Loucy (cell line): ENCODE measurements at regions not wholly inside any gene's neighbourhood (a gene's known extent, or its start where the extent isn't known, plus 50 kb on each side); places are given as distances from the start of the nearest gene placed in this dataset.

Experiments used
- H2AFZ ChIP-seq: fragments of 200-600 bp; sonication (generic); 2 replicates; pipeline ENCODE4 v1.6.0; 2016; ENCODE audit warnings: antibody characterized with exemption, mild to moderate bottlenecking, low read length, moderate library complexity
- H3F3A ChIP-seq: fragments of 200-600 bp; 2 replicates; pipeline ENCODE4 v1.6.0; 2016; ENCODE audit warnings: antibody characterized with exemption, low read depth, mild to moderate bottlenecking
- H3K27me3 ChIP-seq: fragments of 200-600 bp; sonication (generic); 2 replicates; pipeline ENCODE4 v1.6.1; 2014; ENCODE audit warnings: low read length, mild to moderate bottlenecking; ENCODE audit not compliant: insufficient read depth, poor library complexity, severe bottlenecking
- H3K36me3 ChIP-seq: fragments of 200-600 bp; sonication (generic); 2 replicates; pipeline ENCODE4 v1.6.1; 2016; ENCODE audit warnings: low read length; ENCODE audit not compliant: insufficient read depth
- H3K4me1 ChIP-seq: fragments of 200-600 bp; sonication (generic); 2 replicates; pipeline ENCODE4 v1.5.1; 2014; ENCODE audit warnings: low read length, mild to moderate bottlenecking; ENCODE audit not compliant: insufficient read depth, poor library complexity, severe bottlenecking
- H3K4me2 ChIP-seq: fragments of 200-600 bp; sonication (generic); 2 replicates; pipeline ENCODE4 v1.6.0; 2014; ENCODE audit warnings: antibody characterized with exemption, low read length, low read depth, mild to moderate bottlenecking; ENCODE audit not compliant: poor library complexity, severe bottlenecking
- H3K4me3 ChIP-seq: fragments of 200-600 bp; sonication (generic); 2 replicates; pipeline ENCODE4 v1.5.1; 2014; ENCODE audit warnings: low read length, mild to moderate bottlenecking, mixed read lengths; ENCODE audit not compliant: poor library complexity, severe bottlenecking
- H3K79me2 ChIP-seq: fragments of 200-600 bp; sonication (generic); 2 replicates; pipeline ENCODE4 v1.6.1; 2014; ENCODE audit warnings: low read length; ENCODE audit not compliant: insufficient read depth
- H3K9ac ChIP-seq: fragments of 200-600 bp; sonication (generic); 2 replicates; pipeline ENCODE4 v1.6.0; 2014; ENCODE audit warnings: mild to moderate bottlenecking, low read depth, low read length, moderate library complexity; ENCODE audit not compliant: poor library complexity, severe bottlenecking
- H3K9me2 ChIP-seq: fragments of 200-600 bp; sonication (generic); replicated peaks from 2 replicates; pipeline ENCODE4 v1.6.1; 2016; ENCODE audit warnings: low read depth, low read length, mixed read lengths
- H3K9me3 ChIP-seq: fragments of 200-600 bp; sonication (generic); 2 replicates; pipeline ENCODE4 v1.6.1; 2014; ENCODE audit warnings: mild to moderate bottlenecking, antibody characterized with exemption, low read length, low read depth; ENCODE audit not compliant: insufficient read depth
- H4K20me1 ChIP-seq: fragments of 200-600 bp; sonication (generic); 2 replicates; pipeline ENCODE4 v1.6.0; 2014; ENCODE audit warnings: antibody characterized with exemption, low read length, mild to moderate bottlenecking; ENCODE audit not compliant: insufficient read depth, poor library complexity, severe bottlenecking
- EZH2phosphoT487 ChIP-seq: fragments of 200-600 bp; IDR thresholded peaks from 2 replicates; pipeline ENCODE4 v1.6.1; 2018; ENCODE audit warnings: antibody characterized with exemption, mild to moderate bottlenecking, moderate library complexity, borderline replicate concordance
- TF ChIP-seq, protein P1 (sequence below): fragments of 200-600 bp; sonication (generic); conservative IDR thresholded peaks from 2 replicates; pipeline ENCODE4 v1.5.1; 2014; ENCODE audit warnings: mild to moderate bottlenecking, antibody characterized with exemption, low read length

GRCh38 chr3:168995129-168995528, 668.4 kb downstream of the MECOM start:
- no peaks in the 10 kb centered on the region for H3K27me3 ChIP-seq
- H3F3A ChIP-seq, result no peaks in the 10 kb centered on the region
- no peaks in the 10 kb centered on the region for H3K9me3 ChIP-seq
- H3K36me3 ChIP-seq, result no peaks in the 10 kb centered on the region
- no peaks in the 10 kb centered on the region for H3K9me2 ChIP-seq
- no peak overlapping the region for H3K9ac ChIP-seq
- no peak overlapping the region for H2AFZ ChIP-seq
- H3K4me1 ChIP-seq, result no peaks in the 10 kb centered on the region
- TF ChIP-seq EZH2phosphoT487, result no peak
- TF ChIP-seq, protein P1, sequence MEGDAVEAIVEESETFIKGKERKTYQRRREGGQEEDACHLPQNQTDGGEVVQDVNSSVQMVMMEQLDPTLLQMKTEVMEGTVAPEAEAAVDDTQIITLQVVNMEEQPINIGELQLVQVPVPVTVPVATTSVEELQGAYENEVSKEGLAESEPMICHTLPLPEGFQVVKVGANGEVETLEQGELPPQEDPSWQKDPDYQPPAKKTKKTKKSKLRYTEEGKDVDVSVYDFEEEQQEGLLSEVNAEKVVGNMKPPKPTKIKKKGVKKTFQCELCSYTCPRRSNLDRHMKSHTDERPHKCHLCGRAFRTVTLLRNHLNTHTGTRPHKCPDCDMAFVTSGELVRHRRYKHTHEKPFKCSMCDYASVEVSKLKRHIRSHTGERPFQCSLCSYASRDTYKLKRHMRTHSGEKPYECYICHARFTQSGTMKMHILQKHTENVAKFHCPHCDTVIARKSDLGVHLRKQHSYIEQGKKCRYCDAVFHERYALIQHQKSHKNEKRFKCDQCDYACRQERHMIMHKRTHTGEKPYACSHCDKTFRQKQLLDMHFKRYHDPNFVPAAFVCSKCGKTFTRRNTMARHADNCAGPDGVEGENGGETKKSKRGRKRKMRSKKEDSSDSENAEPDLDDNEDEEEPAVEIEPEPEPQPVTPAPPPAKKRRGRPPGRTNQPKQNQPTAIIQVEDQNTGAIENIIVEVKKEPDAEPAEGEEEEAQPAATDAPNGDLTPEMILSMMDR, result no peak
- H3K79me2 ChIP-seq, result no peaks in the 10 kb centered on the region
- no peaks in the 10 kb centered on the region for H4K20me1 ChIP-seq
- no peak overlapping the region for H3K4me3 ChIP-seq
- no peak overlapping the region for H3K4me2 ChIP-seq

GRCh38 chr3:168991803-168992202, 671.7 kb downstream of the MECOM start:
- Histone ChIP-seq H2AFZ (0 out of 2 replicates have a peak overlapping the region, but pooled peaks have one; percentile 13), H3F3A (no peaks in the 10 kb centered on the region), H3K36me3 (no peaks in the 10 kb centered on the region), H3K9me2 (no peaks in the 10 kb centered on the region), H4K20me1 (no peaks in the 10 kb centered on the region), H3K9me3 (no peaks in the 10 kb centered on the region), H3K4me3 (no peak overlapping the region), H3K4me1 (no peaks in the 10 kb centered on the region), H3K79me2 (no peaks in the 10 kb centered on the region), H3K4me2 (no peak overlapping the region), H3K27me3 (no peaks in the 10 kb centered on the region), H3K9ac (no peak overlapping the region)
- no peak for TF ChIP-seq EZH2phosphoT487
- TF ChIP-seq, protein P1, result no peak

DNA sequence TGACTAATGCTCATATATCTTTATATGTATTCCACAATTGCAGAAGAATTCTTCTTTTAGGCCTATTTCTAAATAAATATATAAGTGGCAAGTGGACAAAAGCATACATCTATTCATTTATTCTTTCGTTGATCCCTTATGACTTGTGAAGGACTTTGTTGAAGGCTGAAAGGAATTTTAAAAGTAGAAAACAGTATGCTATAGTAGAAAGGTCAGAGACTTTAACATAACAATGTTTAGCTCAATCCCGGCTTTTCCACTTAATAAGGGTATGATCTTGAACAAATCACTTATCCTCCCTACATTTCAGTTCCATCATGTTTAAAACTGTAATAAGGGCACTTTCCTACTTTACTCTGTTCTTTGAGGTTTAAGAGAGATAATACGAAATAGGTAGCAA, 672.9 kb downstream of the MECOM start:
- no peaks in the 10 kb centered on the region for H3K36me3 ChIP-seq
- H3K9me2 ChIP-seq, result no peaks in the 10 kb centered on the region
- no peak overlapping the region for H3K9ac ChIP-seq
- H3K79me2 ChIP-seq, result no peaks in the 10 kb centered on the region
- H3K27me3 ChIP-seq, result no peaks in the 10 kb centered on the region
- H3K4me3 ChIP-seq, result no peak overlapping the region
- H3K4me1 ChIP-seq, result no peaks in the 10 kb centered on the region
- H3K9me3 ChIP-seq, result no peaks in the 10 kb centered on the region
- TF ChIP-seq, protein P1, result no peak
- H2AFZ ChIP-seq, result no peak overlapping the region
- H3K4me2 ChIP-seq, result no peak overlapping the region
- no peaks in the 10 kb centered on the region for H4K20me1 ChIP-seq
- H3F3A ChIP-seq, result peaks cover 3% of the 10 kb centered on the region; the same call in 1 of the 2 replicates
